GM12873 (cell line): ENCODE measurements at regions not wholly inside any gene's neighbourhood (a gene's known extent, or its start where the extent isn't known, plus 50 kb on each side); places are given as distances from the start of the nearest gene placed in this dataset.

ENCODE experiments used
- CTCF ChIP-seq: IDR thresholded peaks from 2 replicates; pipeline ENCODE4 v1.5.1; 2012; ENCODE audit warnings: low read depth, mild to moderate bottlenecking, moderate library complexity, low read length, control low read depth; ENCODE audit not compliant: insufficient read depth; ENCODE audit errors: missing control alignments

- no peak for TF ChIP-seq CTCF
Measured at GRCh38 chr20:20786428-20786827, 74.0 kb upstream of the RALGAPA2 start.

- TF ChIP-seq CTCF, result no peak
Measured at GRCh38 chr20:20785226-20785625, 72.8 kb upstream of the RALGAPA2 start.

GRCh38 chr20:20783450-20783849 is 71.0 kb upstream of the RALGAPA2 start:
- no peak for TF ChIP-seq CTCF

DNA sequence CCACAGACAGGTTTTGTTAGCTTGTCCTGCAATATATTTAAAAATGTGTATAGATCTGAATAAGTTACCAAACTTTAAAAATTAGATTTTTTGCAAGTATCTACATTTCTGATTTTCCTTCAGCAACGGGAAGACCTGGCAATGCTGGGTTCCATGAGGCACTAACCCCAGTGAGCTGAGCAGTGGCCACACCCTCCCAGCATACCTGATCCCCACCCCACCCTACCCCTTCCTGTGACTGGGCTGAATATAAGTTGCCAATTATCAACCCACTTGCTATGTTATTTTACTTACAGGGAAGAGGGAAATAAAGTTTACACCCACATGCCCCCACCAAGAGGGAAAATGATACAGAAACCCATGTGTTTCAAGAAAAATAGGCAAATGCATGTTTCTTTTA is 70.3 kb upstream of the RALGAPA2 start:
- no peak for TF ChIP-seq CTCF

GRCh38 chr20:20782231-20782630 is 69.8 kb upstream of the RALGAPA2 start:
- TF ChIP-seq CTCF, result no peak

GRCh38 chr20:20781029-20781428 is 68.6 kb upstream of the RALGAPA2 start:
- TF ChIP-seq CTCF, result no peak

- no peak for TF ChIP-seq CTCF
Measured at GRCh38 chr20:20780127-20780824, 67.8 kb upstream of the RALGAPA2 start.
